ENCODE measurements at regions not wholly inside any gene's neighbourhood (a gene's known extent, or its start where the extent isn't known, plus 50 kb on each side); places are given as distances from the start of the nearest gene placed in this dataset.

DNA sequence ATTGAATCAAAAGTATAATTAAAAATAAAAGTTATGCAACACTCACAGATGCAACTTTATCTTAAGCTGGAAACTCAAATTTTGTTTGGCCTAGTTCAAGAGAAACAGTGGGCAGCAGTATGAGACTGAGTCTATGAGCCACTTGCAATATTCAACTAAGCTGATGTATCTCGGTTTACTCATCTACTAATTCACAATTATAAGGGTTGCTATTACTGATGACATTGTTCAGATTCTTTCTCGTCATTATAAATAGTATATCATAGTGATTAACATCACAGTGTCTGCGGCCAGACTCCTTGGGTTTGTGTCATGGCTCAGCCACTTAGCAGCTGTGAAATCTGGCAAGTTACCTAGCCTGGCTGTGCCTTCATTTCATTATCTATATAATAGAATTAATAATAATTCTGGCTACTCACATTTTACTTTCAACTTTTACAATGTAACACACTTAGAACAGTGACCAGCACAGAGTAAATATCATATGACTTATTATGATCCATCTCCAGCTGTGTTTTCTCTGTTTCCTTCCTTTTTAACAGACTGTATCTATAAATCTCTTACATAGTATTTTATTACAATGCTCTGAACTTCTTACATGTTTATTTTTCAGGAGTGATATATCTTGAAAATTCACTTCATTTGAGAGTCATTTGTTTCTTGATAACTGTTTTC, 194.3 kb upstream of the RGS18 start:
- no peaks in the 10 kb centered on the region for H3K9me3 ChIP-seq (ENCODE audit: control insufficient read depth, insufficient read depth, low read length)
- no peak overlapping the region for H3K4me3 ChIP-seq (ENCODE audit: low read depth, low read length)
- CTCF ChIA-PET = interaction anchor here (1.4 kb wide), 1 partner anchor 11 kb away, joined by 4 read pairs; no protein-coding TSS in a partner anchor
- no peaks in the 10 kb centered on the region for H3K27me3 ChIP-seq (ENCODE audit: control insufficient read depth, insufficient read depth, low read length)
- DNase-seq (ENCODE audit: low read depth, low spot score) = no peak
- H3K27ac ChIP-seq (ENCODE audit: low read depth, low read length) = no peak overlapping the region
- TF ChIP-seq, protein P1, sequence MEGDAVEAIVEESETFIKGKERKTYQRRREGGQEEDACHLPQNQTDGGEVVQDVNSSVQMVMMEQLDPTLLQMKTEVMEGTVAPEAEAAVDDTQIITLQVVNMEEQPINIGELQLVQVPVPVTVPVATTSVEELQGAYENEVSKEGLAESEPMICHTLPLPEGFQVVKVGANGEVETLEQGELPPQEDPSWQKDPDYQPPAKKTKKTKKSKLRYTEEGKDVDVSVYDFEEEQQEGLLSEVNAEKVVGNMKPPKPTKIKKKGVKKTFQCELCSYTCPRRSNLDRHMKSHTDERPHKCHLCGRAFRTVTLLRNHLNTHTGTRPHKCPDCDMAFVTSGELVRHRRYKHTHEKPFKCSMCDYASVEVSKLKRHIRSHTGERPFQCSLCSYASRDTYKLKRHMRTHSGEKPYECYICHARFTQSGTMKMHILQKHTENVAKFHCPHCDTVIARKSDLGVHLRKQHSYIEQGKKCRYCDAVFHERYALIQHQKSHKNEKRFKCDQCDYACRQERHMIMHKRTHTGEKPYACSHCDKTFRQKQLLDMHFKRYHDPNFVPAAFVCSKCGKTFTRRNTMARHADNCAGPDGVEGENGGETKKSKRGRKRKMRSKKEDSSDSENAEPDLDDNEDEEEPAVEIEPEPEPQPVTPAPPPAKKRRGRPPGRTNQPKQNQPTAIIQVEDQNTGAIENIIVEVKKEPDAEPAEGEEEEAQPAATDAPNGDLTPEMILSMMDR (IDR thresholded peaks at IDR 0.05; ENCODE audit: low read depth, low read length) = no peak
- POLR2A ChIA-PET = interaction anchor here (0.5 kb wide), 1 partner anchor 40 kb away, joined by 5 read pairs; no protein-coding TSS in a partner anchor

DNA sequence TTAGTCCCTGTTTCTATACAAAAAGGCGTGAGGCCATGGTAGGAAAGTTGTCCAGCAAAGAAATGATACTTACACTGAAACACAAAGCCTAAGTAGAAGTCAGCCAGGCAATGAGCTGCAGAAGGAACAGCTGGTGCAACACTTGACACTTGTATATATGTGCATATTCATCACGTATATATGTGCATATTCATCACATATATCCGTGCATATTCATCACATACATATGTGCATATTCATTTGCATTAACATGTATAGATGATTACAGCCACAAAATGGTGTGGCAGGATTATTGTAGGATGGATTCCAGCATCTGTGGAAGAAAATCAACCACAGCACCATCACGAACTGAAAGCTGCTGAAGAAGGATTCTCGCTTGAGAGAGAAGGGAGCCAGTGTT, 189.0 kb upstream of the RGS18 start:
- CTCF ChIA-PET = no interaction called here

DNA sequence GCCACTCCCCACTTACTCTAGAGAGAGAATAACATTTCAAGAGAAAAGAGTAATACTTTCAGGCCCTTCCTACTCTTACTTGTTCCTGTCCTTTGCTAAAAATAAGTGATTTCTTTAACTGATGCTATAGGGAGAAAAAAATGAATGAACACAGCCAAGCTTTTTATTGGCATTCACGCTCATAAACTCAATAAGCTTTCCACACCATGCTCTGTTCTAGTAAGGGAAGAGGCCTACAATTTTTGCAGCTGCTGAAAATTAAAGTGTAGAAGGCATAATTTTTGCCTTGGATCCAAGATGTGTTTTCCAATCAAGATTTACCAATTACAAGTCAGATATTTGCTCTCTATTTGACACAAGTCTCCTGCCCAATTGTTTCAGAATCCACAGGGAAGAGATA, 188.1 kb upstream of the RGS18 start:
- Histone ChIP-seq H3K4me3 (ENCODE audit: low read depth, low read length) (no peak overlapping the region), H3K27ac (ENCODE audit: low read depth, low read length) (no peak overlapping the region), H3K27me3 (ENCODE audit: control insufficient read depth, insufficient read depth, low read length) (no peaks in the 10 kb centered on the region), H3K9me3 (ENCODE audit: control insufficient read depth, insufficient read depth, low read length) (no peaks in the 10 kb centered on the region; the same call in 1 of the 2 replicates)
- POLR2A ChIA-PET = no interaction called here
- TF ChIP-seq, protein P1 (IDR thresholded peaks at IDR 0.05; ENCODE audit: low read depth, low read length) = no peak
- CTCF ChIA-PET = no interaction called here
- no peak for DNase-seq (ENCODE audit: low read depth, low spot score)

More for the DNA sequence above, 189.0 kb upstream of the RGS18 start:
- H3K9me3 ChIP-seq (ENCODE audit: control insufficient read depth, insufficient read depth, low read length) = no peaks in the 10 kb centered on the region; the same call in 1 of the 2 replicates
- POLR2A ChIA-PET = no interaction called here
- TF ChIP-seq, protein P1 (IDR thresholded peaks at IDR 0.05; ENCODE audit: low read depth, low read length) = no peak
- H3K4me3 ChIP-seq (ENCODE audit: low read depth, low read length) = no peak overlapping the region
- no peak overlapping the region for H3K27ac ChIP-seq (ENCODE audit: low read depth, low read length)
- H3K27me3 ChIP-seq (ENCODE audit: control insufficient read depth, insufficient read depth, low read length) = no peaks in the 10 kb centered on the region
- DNase-seq (ENCODE audit: low read depth, low spot score) = no peak

DNA sequence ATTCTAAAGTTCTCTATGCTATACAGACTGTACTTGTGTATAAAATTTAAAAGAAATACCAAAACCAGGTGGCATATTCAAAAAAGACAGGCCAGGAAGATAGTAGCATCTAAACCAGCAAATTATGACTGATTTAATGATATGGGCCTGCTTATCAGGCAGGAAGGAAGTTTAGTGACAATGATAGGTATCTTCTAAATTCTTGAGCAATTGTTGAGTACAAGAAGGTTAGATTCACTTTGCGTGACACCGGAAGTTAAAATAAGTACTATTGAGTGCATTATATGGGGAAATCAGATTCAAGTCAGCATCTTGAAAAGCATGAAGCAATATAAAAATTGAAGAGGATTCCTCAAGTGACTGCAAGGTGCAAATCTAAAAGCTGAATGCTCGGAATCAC, 186.8 kb upstream of the RGS18 start:
- no peak for DNase-seq (ENCODE audit: low read depth, low spot score)
- Histone ChIP-seq H3K9me3 (ENCODE audit: control insufficient read depth, insufficient read depth, low read length) (no peaks in the 10 kb centered on the region; the same call in 1 of the 2 replicates), H3K27ac (ENCODE audit: low read depth, low read length) (no peak overlapping the region), H3K27me3 (ENCODE audit: control insufficient read depth, insufficient read depth, low read length) (no peaks in the 10 kb centered on the region), H3K4me3 (ENCODE audit: low read depth, low read length) (no peak overlapping the region)
- POLR2A ChIA-PET = no interaction called here
- TF ChIP-seq, protein P1 (IDR thresholded peaks at IDR 0.05; ENCODE audit: low read depth, low read length) = no peak
- CTCF ChIA-PET = no interaction called here

DNA sequence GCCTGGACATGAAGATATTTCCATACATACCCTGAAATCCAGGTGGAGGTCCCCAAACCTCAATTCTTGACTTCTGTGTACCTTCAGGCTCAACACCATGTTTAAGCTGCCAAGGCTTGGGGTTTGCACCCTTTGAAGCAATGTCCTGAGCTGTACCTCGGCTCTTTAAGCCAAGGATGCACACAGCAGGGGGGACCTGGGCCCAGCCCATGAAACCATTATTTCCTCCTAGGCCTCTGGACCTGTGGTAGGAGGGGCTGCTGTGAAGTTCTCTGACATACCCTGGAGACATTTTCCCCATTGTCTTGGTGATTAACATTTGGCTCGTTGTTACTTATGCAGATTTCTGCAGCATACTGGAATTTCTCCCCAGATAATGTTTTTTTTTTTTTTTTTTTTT, 184.3 kb upstream of the RGS18 start:
- TF ChIP-seq, protein P1 (IDR thresholded peaks at IDR 0.05; ENCODE audit: low read depth, low read length) = no peak
- no peak overlapping the region for H3K27ac ChIP-seq (ENCODE audit: low read depth, low read length)
- no peak overlapping the region for H3K4me3 ChIP-seq (ENCODE audit: low read depth, low read length)
- DNase-seq (ENCODE audit: low read depth, low spot score) = no peak
- ChIA-PET CTCF (interaction anchor here (0.6 to 1.5 kb wide), 2 partner anchors 10 kb away, joined by 3 to 4 read pairs; no protein-coding TSS in a partner anchor), POLR2A (no interaction called here)
- no peaks in the 10 kb centered on the region for H3K27me3 ChIP-seq (ENCODE audit: control insufficient read depth, insufficient read depth, low read length)
- no peaks in the 10 kb centered on the region; the same call in 1 of the 2 replicates for H3K9me3 ChIP-seq (ENCODE audit: control insufficient read depth, insufficient read depth, low read length)
